Ishikawa (cell line): ENCODE measurements at regions not wholly inside any gene's neighbourhood (a gene's known extent, or its start where the extent isn't known, plus 50 kb on each side); places are given as distances from the start of the nearest gene placed in this dataset.

Experiments used
- CEBPB ChIP-seq: IDR thresholded peaks from 2 replicates; pipeline ENCODE4 v1.6.1; 2012
- EP300 ChIP-seq: IDR thresholded peaks from 2 replicates; pipeline ENCODE4 v1.6.1; 2012; ENCODE audit warnings: borderline replicate concordance
- NFIC ChIP-seq: IDR thresholded peaks from 2 replicates; pipeline ENCODE4 v1.6.1; 2012
- TCF12 ChIP-seq: IDR thresholded peaks from 2 replicates; pipeline ENCODE4 v1.6.1; 2012; ENCODE audit warnings: low read depth
- YY1 ChIP-seq: IDR thresholded peaks from 2 replicates; pipeline ENCODE4 v1.6.1; 2012; ENCODE audit warnings: low read depth
- TF ChIP-seq, protein P1 (sequence below): IDR thresholded peaks from 2 replicates; pipeline ENCODE4 v1.6.1; 2012
- TF ChIP-seq, protein P2 (sequence below): IDR thresholded peaks from 2 replicates; pipeline ENCODE4 v1.6.1; 2012; ENCODE audit warnings: low read depth, mild to moderate bottlenecking

DNA sequence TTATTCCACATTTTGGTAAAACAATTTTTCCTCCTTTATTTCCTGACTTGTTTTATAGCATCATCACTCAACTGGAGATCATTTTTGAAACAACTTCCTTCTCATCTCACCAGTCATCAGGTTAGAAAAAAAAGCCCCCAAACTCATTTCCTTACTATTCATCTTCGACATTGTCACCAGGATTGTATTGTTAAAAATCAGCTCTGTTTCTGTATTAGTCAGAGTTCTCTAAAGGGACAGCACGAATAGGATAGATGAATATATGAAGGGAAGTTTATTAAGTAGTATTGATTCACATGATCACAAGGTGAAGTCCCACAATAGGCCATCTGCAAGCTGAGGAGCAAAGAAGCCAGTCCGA is 392.6 kb downstream of the FUT8 start:
- TF ChIP-seq EP300 (no peak), NFIC (no peak), TCF12 (no peak), CEBPB (no peak), YY1 (no peak)
- TF ChIP-seq, protein P1, sequence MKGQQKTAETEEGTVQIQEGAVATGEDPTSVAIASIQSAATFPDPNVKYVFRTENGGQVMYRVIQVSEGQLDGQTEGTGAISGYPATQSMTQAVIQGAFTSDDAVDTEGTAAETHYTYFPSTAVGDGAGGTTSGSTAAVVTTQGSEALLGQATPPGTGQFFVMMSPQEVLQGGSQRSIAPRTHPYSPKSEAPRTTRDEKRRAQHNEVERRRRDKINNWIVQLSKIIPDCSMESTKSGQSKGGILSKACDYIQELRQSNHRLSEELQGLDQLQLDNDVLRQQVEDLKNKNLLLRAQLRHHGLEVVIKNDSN = no peak
- TF ChIP-seq, protein P2, sequence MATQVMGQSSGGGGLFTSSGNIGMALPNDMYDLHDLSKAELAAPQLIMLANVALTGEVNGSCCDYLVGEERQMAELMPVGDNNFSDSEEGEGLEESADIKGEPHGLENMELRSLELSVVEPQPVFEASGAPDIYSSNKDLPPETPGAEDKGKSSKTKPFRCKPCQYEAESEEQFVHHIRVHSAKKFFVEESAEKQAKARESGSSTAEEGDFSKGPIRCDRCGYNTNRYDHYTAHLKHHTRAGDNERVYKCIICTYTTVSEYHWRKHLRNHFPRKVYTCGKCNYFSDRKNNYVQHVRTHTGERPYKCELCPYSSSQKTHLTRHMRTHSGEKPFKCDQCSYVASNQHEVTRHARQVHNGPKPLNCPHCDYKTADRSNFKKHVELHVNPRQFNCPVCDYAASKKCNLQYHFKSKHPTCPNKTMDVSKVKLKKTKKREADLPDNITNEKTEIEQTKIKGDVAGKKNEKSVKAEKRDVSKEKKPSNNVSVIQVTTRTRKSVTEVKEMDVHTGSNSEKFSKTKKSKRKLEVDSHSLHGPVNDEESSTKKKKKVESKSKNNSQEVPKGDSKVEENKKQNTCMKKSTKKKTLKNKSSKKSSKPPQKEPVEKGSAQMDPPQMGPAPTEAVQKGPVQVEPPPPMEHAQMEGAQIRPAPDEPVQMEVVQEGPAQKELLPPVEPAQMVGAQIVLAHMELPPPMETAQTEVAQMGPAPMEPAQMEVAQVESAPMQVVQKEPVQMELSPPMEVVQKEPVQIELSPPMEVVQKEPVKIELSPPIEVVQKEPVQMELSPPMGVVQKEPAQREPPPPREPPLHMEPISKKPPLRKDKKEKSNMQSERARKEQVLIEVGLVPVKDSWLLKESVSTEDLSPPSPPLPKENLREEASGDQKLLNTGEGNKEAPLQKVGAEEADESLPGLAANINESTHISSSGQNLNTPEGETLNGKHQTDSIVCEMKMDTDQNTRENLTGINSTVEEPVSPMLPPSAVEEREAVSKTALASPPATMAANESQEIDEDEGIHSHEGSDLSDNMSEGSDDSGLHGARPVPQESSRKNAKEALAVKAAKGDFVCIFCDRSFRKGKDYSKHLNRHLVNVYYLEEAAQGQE = no peak
